GM21737 (cell line): ENCODE measurements at regions not wholly inside any gene's neighbourhood (a gene's known extent, or its start where the extent isn't known, plus 50 kb on each side); places are given as distances from the start of the nearest gene placed in this dataset.

Experiments used
- ATAC-seq: cut with Tn5 transposase; IDR thresholded peaks from one replicate; pipeline ENCODE4 v1.9.1; 2021; ENCODE audit warnings: mild to moderate bottlenecking, moderate library complexity; ENCODE audit not compliant: unreplicated experiment

DNA sequence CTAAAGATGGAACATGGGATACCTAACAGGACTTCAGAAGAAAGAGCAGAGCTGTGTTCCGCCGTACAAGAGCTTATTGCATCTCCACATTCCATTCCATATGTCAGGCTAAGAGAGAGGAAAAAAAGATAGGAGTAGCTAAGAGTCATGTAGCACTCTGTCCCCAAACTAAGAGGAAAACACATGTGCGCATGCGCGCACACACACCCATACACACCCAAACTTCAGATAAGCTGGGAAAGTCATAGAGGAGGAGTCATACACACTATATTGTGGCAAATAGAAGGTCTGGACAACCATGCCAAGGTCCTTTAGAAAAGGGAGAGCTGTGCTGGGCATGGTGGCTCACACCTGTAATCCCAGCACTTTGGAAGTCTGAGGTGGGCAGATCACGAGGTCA is 132.4 kb downstream of the RAB11FIP2 start:
- no peak for ATAC-seq

DNA sequence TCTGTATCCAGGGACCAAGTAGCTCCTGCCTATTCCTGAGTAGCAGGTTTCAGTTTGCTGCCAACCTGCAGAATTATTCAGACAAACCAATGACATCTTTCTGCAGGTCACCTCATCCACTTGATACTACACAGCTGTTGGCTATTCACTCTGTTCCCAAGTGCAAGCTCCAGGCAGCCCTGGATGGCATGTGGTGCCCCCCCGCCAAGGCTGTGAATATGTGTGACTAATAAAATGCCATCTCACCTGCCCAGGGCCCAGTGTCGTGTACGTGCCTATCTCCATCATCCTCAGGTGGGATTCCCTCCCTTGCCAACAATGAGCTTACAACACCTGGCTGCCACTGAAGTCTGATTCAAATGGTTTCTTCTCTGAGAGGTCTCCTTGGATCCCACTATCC is 125.8 kb downstream of the RAB11FIP2 start:
- ATAC-seq: no peak

DNA sequence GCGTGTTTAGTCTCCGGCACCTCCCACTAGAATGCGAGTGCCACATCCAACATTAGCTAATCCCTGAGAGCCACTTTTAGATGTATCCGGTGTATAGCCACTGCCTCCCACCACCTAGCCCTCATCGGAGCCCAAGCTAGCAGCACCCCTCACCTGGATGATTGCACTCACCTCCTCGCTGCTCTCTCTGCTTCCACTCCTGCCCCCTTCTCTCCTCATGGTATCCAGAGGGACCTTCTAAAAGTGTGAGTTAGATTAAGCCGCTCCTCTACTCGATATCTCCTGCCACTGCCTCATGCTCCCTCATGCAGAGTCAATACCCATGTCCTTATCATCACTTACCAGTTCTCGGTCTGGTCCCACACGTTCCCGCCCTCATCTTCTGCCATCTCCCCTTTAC is 125.3 kb downstream of the RAB11FIP2 start:
- ATAC-seq: no peak

DNA sequence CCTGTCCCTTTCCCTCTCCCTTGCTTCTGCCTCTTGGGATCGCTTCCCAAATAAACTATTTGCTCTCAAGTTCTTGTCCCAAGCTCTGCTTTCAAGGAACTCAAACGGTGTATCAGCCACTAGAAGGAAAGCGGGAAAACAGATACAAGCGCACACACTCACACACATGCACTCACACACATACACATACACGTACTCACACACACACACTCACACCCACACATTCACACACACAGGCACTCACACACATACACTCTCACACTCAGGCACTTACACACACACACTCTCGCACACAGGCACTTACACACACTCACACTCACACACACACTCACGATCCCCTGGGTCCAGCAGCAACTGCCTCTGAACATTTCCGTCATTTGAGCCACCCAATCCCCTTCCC is 121.9 kb downstream of the RAB11FIP2 start:
- no peak for ATAC-seq

DNA sequence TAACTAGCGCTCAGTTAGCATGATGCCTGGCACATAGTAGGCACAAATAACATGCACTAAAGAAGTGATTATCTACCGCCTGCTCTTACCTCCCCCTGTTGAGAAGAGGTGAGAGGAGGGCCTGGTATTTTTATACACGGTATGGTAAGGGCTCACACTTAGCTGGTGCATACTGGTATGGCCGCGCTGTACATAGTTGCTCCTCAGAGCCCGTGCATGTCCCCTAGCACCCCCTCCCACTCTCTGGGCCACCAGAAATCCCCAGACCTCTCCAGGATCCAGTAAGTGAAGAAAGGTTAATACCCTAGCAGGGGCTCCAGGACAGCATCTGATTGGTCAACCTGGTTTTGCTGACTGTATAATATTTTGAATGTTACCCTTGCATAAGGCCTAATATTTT is 121.4 kb downstream of the RAB11FIP2 start:
- no peak for ATAC-seq

DNA sequence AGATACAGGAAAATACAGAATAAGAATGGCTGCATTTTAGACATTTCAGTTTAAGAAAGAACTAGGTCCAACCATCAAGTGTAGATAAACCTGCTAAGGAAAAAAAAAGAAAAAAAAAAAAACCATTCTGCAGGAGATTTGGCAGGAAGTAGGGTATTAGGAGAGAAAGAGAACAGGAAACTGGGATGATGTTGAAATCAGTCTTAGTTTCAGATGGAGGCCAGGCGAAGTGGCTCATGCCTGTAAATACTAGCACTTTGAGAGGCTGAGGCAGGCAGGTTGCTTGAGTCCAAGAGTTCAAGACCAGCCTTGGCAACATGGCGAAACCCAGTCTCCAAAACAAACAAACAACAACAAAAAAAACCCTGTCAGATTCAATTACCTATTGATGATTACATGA is 120.2 kb downstream of the RAB11FIP2 start:
- ATAC-seq: no peak

DNA sequence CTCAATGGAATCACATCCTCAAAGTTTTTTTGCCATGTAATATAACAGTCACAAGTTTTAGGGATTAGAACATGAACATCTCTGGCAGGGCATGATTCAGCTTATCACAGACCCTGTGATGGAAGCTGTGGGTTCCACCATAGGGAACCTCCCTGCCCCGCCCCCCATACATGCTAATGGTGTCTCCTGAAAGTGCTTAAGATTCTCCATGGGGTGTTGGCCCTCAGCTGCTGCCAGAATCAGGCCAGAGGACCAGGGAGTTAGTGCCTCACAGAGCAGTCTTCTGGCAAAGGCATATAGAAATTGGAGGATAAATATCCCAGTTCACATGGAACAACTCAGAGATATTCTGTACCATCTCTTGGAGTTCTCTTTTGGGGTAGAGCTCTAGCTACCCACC is 119.4 kb downstream of the RAB11FIP2 start:
- no peak for ATAC-seq

DNA sequence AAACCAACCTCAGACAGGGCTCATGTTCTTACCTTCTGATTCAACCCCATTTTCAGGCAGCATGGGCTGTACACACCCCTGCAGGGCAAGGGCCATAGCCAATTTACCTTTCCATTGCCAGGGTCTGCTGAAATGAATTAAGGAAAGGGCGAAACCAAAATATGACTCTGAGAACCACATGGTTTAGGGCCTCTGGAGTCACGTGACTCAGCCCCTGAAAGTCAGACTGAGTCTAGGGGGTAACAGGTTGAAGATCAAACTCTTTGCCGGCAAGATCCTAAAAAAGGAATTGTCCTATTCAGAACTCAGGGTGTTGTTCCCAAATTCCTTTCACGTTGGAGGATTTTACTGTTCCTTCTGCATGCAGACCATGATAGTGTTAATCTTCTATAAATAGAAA is 118.9 kb downstream of the RAB11FIP2 start:
- ATAC-seq: no peak

DNA sequence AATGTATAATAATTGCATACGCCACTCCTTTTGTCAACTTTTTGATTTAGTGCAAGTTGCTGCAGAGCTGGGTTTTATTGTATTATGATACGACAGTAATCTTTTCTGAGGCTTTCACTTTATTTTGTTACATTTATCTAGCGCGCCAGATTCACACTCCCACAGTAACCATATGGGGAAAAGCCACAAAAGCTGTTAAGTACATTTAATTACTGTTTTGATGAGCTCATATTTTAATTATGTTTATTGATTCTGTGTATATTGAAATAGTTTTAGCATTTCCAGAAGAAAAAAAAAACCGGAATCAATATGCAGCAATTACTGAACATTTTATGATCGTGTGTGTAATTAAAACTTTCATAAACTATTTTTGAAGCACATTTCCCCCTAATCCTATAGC is 118.5 kb downstream of the RAB11FIP2 start:
- ATAC-seq: no peak

DNA sequence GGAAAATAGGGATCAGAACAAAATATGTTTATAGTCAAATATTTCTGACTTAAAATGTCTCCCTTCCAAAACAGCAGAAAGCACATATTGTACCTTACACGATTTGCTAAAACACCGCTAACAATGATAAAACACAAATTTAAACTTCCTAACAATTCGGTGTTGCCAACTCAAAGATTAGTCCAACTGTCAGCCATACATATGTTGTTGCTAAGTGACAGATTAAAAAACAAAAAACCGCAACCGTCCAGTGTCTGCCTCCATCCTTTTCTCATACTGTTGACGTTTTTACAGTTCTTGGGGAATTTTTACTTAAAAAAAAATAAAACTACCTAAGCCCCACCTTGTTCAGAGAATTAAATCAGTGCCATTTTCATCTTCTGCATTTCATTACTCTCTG is 118.0 kb downstream of the RAB11FIP2 start:
- no peak for ATAC-seq

DNA sequence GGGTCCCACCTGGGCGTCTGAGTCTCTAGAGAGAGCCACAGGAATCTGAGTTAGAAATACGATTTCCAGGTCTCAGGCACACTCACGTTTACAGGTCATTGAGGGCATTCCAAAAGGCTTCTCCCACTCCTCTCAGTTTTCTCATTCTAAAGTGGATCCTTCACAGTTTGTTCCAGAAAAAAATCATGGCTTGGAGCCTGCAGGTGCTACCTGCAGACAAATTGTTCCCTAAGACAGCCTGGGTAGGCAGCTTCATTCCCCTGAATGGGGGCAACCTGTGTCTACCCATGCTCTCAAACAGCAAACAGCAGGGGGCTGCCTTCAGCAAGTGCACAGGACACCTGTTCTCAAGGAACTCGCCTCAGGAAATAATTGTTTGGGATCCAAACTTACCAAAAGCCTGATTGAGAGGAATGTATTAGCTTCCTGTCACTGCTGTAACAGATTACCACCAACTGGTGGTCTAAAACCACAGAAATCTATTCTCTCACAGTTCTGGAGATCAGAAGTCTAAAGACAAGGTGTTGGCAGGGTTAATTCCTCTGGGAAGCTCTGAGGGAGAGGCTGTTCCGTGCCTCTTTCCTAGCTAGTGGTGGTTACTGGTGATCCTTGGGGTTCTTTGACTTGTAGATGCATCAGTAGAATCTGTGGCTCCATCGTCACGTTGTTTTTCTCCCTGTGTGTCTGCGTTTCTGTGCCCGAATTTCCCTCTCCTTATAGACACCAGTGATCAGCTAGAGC is 117.2 kb downstream of the RAB11FIP2 start:
- no peak for ATAC-seq

DNA sequence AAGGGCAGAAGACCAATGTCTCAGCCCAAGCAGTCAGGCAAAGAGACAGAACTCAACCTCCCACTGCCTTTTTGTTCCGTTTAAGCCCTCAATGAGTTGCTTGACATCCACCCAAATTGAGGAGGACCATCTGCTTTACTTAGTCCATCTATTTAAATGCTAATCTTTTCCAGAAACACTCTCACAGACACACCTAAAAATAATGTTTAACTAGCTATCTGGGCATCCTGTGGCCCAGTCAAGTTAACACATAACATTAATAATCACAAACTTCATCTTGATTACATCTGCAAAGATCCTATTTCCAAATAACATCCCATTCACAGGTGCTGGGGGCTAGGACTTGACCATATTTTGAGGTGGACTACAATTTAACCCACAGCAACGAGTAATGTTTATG is 115.7 kb downstream of the RAB11FIP2 start:
- ATAC-seq: no peak

DNA sequence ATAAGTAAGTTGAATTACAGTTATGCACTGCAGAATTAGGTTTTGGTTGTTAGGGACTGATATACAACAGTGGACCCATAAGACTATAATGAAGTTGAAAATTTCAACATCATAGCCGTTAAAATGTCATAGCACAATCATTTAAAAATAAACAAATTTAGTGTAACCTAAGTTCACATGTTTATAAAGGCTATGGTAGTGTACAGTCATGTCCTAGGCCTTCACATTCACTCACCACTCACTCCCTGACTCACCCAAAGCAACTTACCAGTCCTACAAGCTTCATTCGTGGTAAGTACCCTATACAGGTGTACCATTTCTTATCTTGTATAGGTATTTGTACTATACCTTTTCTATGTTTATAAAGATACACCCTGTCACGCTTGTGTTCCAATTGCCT is 113.7 kb downstream of the RAB11FIP2 start:
- no peak for ATAC-seq

DNA sequence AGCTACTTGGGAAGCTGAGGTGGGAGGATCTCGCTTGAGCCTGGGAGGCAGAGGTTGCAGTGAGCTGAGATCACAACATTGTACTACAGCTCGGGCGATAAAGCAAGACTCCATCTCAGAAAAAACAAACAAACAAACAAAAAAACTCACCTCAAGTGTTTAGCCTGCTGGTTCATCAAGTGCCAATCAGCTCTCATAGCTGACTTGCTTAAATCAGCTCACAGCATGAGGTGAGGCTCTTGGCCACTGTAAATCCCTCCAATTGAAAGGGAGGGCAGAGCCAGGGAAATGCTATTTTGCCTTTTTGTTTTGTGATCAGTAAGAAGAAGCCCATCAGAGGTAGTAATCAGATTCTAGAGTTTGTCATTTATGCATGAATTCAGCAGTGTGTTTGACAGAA is 112.3 kb downstream of the RAB11FIP2 start:
- ATAC-seq: no peak

DNA sequence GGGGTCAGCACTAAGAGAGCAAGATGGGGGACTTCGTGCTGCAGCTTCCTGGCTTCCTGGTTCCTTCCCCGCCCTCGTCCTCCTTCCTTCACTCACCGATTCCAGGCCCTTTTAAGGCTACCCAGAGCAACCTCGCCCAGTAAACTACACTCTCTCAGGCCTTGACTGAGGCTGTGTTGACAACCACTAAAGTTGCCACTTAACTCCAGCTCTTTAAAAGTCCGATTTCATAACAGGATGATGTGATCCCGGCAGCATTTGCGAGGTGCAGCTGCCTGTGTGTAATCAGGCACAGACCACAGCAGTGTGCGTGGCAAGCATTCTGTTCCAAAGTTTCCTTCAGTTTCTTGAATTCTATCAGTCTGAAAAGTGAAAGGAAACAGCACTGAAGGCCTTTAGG is 110.6 kb downstream of the RAB11FIP2 start:
- no peak for ATAC-seq

DNA sequence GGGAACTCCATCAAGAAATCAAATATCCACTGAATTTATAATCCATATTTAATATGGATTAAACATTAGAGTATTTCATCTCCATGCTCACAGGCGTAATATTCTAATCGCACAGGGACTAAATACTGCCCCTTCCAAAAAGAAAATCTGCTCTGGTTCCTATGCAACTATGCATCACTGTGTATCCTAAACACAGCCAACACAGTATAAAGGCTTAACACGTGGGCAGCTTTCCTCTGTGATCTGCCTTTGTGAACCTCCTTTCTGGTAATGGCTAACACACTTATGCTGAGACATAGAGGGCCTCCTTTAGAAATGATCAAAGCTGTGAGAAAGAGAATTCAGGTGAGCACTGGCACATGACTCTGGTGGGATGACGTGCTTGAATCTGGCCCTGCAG is 110.2 kb downstream of the RAB11FIP2 start:
- no peak for ATAC-seq

DNA sequence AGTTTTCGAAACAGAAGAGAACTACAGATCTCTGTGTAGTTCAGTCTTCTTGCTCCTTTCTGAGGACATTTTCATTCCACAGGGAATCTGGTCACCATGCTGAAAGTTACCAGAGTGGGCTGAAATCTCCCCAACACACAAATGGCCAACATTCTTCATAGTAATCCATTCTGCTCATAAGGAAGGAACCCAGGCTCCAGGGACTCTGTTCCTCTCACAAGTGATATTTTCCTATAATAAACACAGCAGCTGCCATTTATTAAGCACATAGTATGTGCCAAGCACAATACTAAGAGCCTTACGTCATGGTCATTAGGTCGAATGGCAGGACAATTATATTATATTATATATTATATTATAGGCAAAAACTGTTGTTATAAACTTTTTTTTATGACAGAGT is 109.8 kb downstream of the RAB11FIP2 start:
- ATAC-seq: no peak

DNA sequence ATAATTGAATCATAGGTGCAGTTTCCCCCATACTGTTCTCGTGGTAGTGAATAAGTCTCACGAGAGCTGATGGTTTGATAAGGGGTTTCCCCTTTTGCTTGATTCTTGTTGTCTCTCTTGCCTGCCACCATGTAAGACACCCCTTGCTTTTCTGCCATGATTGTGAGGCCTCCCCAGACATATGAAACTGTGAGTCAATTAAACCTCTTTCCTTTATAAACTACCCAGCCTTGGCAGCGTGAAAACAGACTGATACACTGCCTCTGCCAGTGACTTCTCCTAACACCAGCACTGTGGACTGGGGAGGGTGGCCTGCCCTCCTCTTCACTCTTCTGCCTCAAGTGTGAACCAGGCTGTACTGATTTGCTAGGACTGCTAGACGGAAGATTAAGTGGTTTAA is 108.6 kb downstream of the RAB11FIP2 start:
- no peak for ATAC-seq

DNA sequence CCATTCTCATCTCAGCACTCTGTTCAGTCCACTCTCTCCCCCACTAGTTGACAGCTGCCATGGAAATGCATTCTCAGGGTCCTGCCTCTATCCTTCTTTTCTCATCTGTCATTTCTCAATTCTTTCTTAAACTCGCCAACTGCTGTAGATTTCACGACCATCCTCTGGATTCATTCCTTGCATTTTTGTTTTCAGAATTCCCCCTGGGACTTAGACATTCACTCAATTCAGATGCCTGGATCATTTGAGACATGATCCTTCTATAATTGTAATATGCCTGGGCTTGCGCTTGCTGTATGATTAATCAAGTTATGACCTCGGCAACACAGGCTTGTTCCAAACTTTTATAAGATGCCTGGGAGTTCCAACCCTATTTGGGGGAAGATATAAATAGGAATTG is 104.5 kb downstream of the RAB11FIP2 start:
- no peak for ATAC-seq

DNA sequence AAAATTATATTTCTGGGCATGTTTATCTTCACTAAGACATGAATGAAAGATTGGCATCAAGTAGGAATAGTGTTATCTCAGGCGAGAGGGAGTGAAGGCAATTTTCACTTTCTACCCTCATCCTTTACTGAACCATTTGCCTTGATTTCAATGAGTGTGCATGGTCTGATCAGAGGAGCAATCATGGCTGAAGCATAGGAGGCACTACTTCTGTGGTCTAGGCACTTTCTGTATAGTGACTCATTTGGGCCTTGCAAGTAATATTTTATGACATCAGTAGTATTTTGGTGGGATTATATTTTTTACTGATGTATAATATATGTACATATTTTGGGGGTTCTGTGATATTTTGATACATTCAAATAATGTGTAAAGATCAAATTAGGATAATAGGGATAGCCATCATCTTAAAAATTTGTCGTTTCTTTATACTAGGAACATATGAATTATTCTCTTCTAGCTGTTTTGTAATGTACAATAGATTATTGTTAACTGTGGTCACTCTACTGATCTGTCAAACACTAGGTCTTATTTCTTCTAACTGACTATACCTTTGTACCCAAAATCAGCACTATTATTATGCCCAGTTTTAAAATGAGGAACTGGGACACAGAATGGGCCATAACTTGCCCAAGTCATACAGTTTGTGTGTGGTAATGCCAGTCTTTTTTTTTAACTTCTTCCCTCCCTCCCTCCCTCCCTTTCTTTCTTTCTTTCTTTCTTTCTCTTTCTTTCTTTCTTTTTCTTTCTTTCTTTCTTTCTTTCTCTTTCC is 101.9 kb downstream of the RAB11FIP2 start:
- no peak for ATAC-seq

DNA sequence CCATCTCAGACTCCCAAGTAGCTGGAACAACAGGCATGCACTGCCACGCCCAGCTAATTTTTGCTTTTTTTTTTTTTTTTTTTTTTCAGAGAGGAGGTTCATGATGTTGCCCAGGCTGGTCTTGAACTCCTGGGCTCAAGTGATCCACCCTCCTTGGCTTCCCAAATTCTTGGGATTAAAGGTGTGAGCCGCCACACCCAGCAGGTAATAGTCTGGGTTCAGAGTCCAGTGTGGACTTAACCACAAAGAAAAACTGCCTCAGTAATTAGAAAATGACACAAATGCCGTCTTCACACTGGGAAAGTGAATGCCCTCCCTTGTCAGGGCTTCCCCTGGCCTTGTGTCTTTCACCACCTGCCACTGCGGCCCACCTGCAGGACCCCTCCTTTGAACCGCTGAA is 101.1 kb downstream of the RAB11FIP2 start:
- no peak for ATAC-seq

DNA sequence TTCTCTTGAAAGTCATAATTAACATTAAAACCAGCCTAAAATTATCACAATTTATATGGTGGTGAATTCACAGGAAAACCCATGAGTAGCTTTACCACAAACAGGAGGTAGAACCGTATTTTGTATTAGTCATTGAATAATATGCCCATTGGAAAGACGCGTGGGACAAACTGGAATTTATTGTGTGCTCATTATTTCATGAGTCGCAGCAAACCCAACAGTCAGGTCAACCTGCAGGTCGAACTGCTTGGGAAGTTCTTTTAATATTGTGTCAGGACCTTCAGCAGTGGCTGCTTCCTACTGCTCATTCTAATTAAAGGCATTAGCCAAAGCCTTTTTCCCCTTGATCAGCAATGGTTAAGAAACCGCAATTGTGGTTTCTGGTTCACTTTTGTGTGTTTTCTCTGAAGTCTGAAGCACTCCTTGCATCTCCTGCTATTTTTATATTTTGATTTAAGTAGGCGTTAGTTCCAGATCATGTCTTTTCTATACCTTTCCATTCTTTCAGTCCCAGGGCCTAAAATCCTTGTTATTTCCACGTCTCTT is 100.1 kb downstream of the RAB11FIP2 start:
- ATAC-seq: no peak
